Trophoblast cell (in vitro differentiated cells and primary cell): ENCODE measurements at regions not wholly inside any gene's neighbourhood (a gene's known extent, or its start where the extent isn't known, plus 50 kb on each side); places are given as distances from the start of the nearest gene placed in this dataset.

Experiments used
- DNase-seq, 2 donors: peaks; one replicate each; pipeline ENCODE4 v3.0.0-alpha.2; 2016
- H2AFZ ChIP-seq: 2 replicates; pipeline ENCODE4 v1.6.1; 2013; ENCODE audit warnings: low read length, moderate library complexity, mild to moderate bottlenecking; ENCODE audit not compliant: insufficient read depth, poor library complexity
- H2AK5ac ChIP-seq: 2 replicates; pipeline ENCODE4 v1.6.1; 2013; ENCODE audit warnings: mild to moderate bottlenecking, low read length
- H2BK120ac ChIP-seq: 2 replicates; pipeline ENCODE4 v1.6.1; 2013; ENCODE audit warnings: low read length, mild to moderate bottlenecking, moderate library complexity; ENCODE audit not compliant: insufficient read depth, poor library complexity
- H2BK12ac ChIP-seq: 2 replicates; pipeline ENCODE4 v1.6.1; 2013; ENCODE audit warnings: mild to moderate bottlenecking, low read length, moderate library complexity
- H2BK5ac ChIP-seq: 2 replicates; pipeline ENCODE4 v1.6.1; 2013; ENCODE audit warnings: low read length, low read depth, moderate library complexity, mild to moderate bottlenecking; ENCODE audit not compliant: poor library complexity
- H3K14ac ChIP-seq: 2 replicates; pipeline ENCODE4 v1.6.1; 2013; ENCODE audit warnings: mild to moderate bottlenecking, low read length
- H3K18ac ChIP-seq: 2 replicates; pipeline ENCODE4 v1.6.1; 2013; ENCODE audit warnings: mild to moderate bottlenecking, low read length
- H3K23ac ChIP-seq: 2 replicates; pipeline ENCODE4 v1.6.1; 2013; ENCODE audit warnings: low read length
- H3K27ac ChIP-seq: 2 replicates; pipeline ENCODE4 v1.5.1; 2013; ENCODE audit warnings: low read depth, mild to moderate bottlenecking, inconsistent platforms, low read length, moderate library complexity
- H3K27me3 ChIP-seq: 2 replicates; pipeline ENCODE4 v1.6.1; 2013; ENCODE audit warnings: inconsistent platforms, mild to moderate bottlenecking, low read length, moderate library complexity; ENCODE audit not compliant: insufficient read depth
- H3K36me3 ChIP-seq, 2 experiments: 1 replicate in 1 of 2; 2 replicates in 1 of 2; pipeline ENCODE4 v1.6.1; 2013; ENCODE audit warnings: low read length in 2 of 2, mild to moderate bottlenecking in 2 of 2, moderate library complexity in 1 of 2; ENCODE audit not compliant: insufficient read depth in 2 of 2, control insufficient read depth in 1 of 2
- H3K4ac ChIP-seq: 2 replicates; pipeline ENCODE4 v1.6.1; 2013; ENCODE audit warnings: low read depth, mild to moderate bottlenecking, low read length, moderate library complexity
- H3K4me1 ChIP-seq, 2 experiments: 1 replicate in 1 of 2; 2 replicates in 1 of 2; pipeline ENCODE4 v1.6.1; 2013; ENCODE audit warnings: low read length in 2 of 2, mild to moderate bottlenecking in 2 of 2, moderate library complexity in 1 of 2; ENCODE audit not compliant: insufficient read depth in 2 of 2, control insufficient read depth in 1 of 2
- H3K4me2 ChIP-seq: 2 replicates; pipeline ENCODE4 v1.6.1; 2013; ENCODE audit warnings: inconsistent platforms, mild to moderate bottlenecking, low read length, moderate library complexity
- H3K4me3 ChIP-seq: 2 replicates; pipeline ENCODE4 v1.5.1; 2013; ENCODE audit warnings: mild to moderate bottlenecking, low read depth, low read length, inconsistent platforms
- H3K79me1 ChIP-seq: one replicate; pipeline ENCODE4 v1.6.1; 2013; ENCODE audit warnings: low read length
- H3K79me2 ChIP-seq: 2 replicates; pipeline ENCODE4 v1.6.1; 2013; ENCODE audit warnings: low read length, mild to moderate bottlenecking; ENCODE audit not compliant: control insufficient read depth, insufficient read depth, poor library complexity
- H3K9ac ChIP-seq: 2 replicates; pipeline ENCODE4 v1.6.1; 2013; ENCODE audit warnings: mild to moderate bottlenecking, low read length
- H3K9me3 ChIP-seq: 2 replicates; pipeline ENCODE4 v1.6.1; 2013; ENCODE audit warnings: low read depth, mild to moderate bottlenecking, control low read depth, inconsistent platforms, low read length; ENCODE audit not compliant: insufficient read depth
- H4K12ac ChIP-seq: 2 replicates; pipeline ENCODE4 v1.6.1; 2013; ENCODE audit warnings: low read depth, mild to moderate bottlenecking, low read length, moderate library complexity
- H4K8ac ChIP-seq: 2 replicates; pipeline ENCODE4 v1.6.1; 2013; ENCODE audit warnings: low read depth, mild to moderate bottlenecking, low read length, moderate library complexity
- H4K91ac ChIP-seq: one replicate; pipeline ENCODE4 v1.6.1; 2013; ENCODE audit warnings: low read depth, mild to moderate bottlenecking, low read length, moderate library complexity
- WGBS: extraction: QIAGEN DNeasy Blood & Tissue Kit; methylation state at CpG from one replicate; pipeline ENCODE4 v1.1.7; 2013; ENCODE audit warnings: missing lambda C conversion rate; ENCODE audit not compliant: insufficient read length, insufficient coverage; ENCODE audit errors: extremely low coverage; 5-methylcytosine and 5-hydroxymethylcytosine counted together

DNA sequence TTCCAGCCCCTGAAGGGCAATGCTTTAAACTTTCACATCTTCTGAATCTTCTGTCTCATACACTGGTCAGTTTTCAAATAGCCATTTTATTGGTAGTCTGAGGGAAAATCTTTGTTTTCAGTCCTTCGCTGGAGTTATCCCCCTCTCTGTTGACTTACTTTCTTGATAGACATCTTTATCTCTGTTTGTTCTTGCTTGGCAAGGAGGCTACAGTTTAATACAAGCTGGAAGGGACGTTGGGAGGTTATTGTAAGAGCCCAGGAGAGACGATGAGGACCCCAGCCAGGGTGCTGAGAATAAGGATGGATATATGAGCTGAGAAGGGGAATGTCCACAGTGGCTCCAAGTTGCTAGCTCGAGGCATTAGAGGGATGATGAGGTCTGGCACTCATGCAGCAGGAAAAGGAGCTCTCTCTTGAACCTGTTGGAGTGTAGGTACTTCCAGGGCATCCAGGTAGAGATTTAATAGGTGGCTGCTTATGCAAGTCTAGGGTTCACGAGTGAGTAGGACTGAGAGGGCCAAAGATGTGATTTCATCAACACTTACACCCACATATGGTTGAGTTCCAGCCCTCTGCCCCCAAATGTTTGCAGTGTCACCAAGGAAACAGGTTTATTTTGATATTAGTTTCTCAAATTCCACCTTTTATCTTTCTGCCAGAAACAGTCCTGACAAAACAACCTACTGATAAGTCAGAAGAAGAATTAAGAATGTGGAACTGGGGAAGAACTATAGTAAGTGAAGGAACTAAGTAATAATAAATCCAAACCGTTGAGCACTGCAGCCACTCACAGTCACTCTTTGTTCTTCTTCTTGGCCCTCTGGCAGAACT lies 237.3 kb upstream of the PROX1 start:
- Histone ChIP-seq H3K27ac (no peak overlapping the region), H2AFZ (no peak overlapping the region), H3K14ac (no peak overlapping the region), H3K9me3 (peaks cover 6% of the 10 kb centered on the region), H3K4me1 (no peaks in the 10 kb centered on the region), H2AK5ac (no peak overlapping the region), H3K4ac (no peak overlapping the region), H2BK12ac (no peak overlapping the region), H3K4me2 (no peak overlapping the region), H3K27me3 (no peaks in the 10 kb centered on the region), H3K18ac (no peak overlapping the region), H3K9ac (no peak overlapping the region), H4K12ac (no peak overlapping the region), H3K23ac (no peak overlapping the region), H3K36me3 (no peaks in the 10 kb centered on the region), H4K91ac (no peak overlapping the region), H3K79me1 (no peaks in the 10 kb centered on the region), H4K8ac (no peak overlapping the region), H3K79me2 (no peaks in the 10 kb centered on the region), H2BK120ac (no peak overlapping the region), H3K4me3 (no peak overlapping the region), H2BK5ac (no peak overlapping the region)
- WGBS: no CpG with 5 or more reads among the region's 6 CpGs
- DNase-seq: no peak

DNA sequence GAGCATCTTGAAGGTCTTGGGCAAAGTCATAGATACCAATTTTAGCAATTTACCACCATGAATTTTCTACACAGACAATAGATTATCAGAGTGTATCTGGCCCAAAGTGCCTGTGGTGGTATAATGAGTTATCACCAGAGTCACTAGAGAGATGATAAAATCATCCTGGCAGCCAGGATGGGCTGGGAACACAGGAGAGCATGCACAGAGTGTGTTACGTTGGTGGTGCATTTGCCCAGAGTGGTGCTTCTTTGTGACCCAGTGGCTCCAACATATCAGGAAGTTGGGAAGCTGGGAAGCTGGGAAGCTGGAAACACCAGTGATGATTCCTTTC lies 236.7 kb upstream of the PROX1 start:
- Histone ChIP-seq H4K8ac (no peak overlapping the region), H3K14ac (no peak overlapping the region), H3K4me2 (no peak overlapping the region), H3K4ac (no peak overlapping the region), H3K36me3 (no peaks in the 10 kb centered on the region), H3K9me3 (peaks cover 6% of the 10 kb centered on the region), H3K27ac (no peak overlapping the region), H3K4me3 (no peak overlapping the region), H3K27me3 (no peaks in the 10 kb centered on the region), H3K9ac (no peak overlapping the region), H2AK5ac (no peak overlapping the region), H2AFZ (no peak overlapping the region), H3K4me1 (no peaks in the 10 kb centered on the region), H3K23ac (no peak overlapping the region), H3K79me1 (no peaks in the 10 kb centered on the region), H2BK12ac (no peak overlapping the region), H4K12ac (no peak overlapping the region), H2BK5ac (no peak overlapping the region), H2BK120ac (no peak overlapping the region), H3K18ac (no peak overlapping the region), H3K79me2 (no peaks in the 10 kb centered on the region), H4K91ac (no peak overlapping the region)
- no peak for DNase-seq
- WGBS: no CpG with 5 or more reads among the region's 1 CpG

DNA sequence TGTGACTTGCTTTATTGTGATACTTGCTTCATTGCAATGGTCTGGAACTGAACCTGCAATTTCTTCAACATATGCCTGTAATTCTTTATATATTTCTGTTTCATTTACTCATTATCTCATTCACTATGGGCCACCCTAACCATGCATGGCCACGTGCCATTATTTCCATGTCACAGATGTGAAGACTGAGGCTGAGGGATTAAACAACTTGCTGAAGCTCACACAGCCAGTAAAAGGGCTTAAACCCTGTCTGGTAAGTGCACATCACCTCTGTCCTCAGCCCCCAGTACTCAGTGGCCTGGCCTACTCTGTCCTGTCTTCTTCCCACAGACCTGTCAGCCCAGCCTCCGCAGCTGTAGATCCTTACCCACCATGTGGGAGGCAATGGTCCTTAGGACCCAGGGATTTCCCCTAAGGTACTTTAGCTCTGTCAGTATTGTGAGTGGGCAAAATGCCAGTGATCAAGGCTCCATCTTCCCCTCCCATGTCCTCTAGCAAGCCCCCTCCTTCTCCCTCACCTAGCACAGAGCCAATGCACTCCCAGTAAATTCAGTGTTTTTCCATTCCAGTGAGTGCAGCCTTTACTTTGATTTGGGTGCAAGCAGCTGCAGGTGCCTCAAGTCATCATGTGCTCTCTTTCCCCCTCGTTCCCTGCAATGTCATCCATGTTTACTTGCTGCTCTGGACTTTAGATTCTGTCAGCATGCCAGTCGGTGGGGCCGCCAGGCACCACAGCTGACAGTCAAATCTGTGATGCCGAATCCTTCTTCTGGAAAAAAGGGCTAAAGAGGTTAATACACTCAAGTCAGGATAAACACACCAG lies 228.2 kb upstream of the PROX1 start:
- Histone ChIP-seq H3K4me3 (no peak overlapping the region), H3K9me3 (peaks cover 2% of the 10 kb centered on the region), H3K4me2 (no peak overlapping the region), H3K27ac (no peak overlapping the region), H2AFZ (no peak overlapping the region), H3K4ac (no peak overlapping the region), H3K9ac (no peak overlapping the region), H3K36me3 (no peaks in the 10 kb centered on the region), H2BK12ac (no peak overlapping the region), H2AK5ac (no peak overlapping the region), H4K8ac (no peak overlapping the region), H2BK120ac (no peak overlapping the region), H4K12ac (no peak overlapping the region), H3K23ac (no peak overlapping the region), H3K18ac (no peak overlapping the region), H3K4me1 (no peaks in the 10 kb centered on the region), H2BK5ac (no peak overlapping the region), H3K14ac (no peak overlapping the region), H3K79me1 (no peaks in the 10 kb centered on the region), H4K91ac (no peak overlapping the region), H3K79me2 (no peaks in the 10 kb centered on the region), H3K27me3 (no peaks in the 10 kb centered on the region)
- no peak for DNase-seq
- no CpG with 5 or more reads among the region's 6 CpGs for WGBS

DNA sequence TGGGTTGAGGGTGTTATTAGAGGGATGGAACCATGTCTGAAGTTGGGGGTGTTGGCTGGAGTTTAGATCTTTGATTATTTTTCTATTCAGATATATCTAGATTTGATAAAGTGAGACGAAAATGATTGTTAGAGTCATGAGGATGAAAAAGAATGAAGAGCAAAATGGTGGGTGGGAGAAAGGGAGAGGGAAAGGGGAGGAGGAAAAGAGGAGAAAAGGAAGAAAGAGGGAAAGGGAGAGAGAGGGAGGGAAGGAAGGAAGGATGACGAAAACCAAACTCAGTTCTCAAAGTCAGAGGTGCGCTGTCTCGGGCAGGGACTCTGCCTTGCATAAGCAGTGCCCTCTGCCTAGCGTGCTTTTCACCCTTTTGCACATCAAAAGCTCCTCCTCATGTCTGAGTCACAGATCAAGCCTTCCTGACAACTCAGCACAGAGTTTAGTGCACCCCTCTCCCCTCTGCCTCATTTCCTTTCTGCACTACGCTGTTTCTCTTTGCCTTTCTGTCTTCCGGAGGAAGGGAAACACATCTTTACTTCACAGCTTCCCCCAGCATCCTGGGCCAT lies 225.8 kb upstream of the PROX1 start:
- Histone ChIP-seq H3K4me3 (no peak overlapping the region), H3K36me3 (no peaks in the 10 kb centered on the region), H3K23ac (no peak overlapping the region), H2AFZ (no peak overlapping the region), H2AK5ac (no peak overlapping the region), H3K27me3 (no peaks in the 10 kb centered on the region), H3K4ac (no peak overlapping the region), H3K79me1 (no peaks in the 10 kb centered on the region), H3K4me1 (no peaks in the 10 kb centered on the region), H3K18ac (no peak overlapping the region), H3K9me3 (no peaks in the 10 kb centered on the region), H4K12ac (no peak overlapping the region), H3K27ac (no peak overlapping the region), H4K91ac (no peak overlapping the region), H4K8ac (no peak overlapping the region), H2BK120ac (no peak overlapping the region), H3K4me2 (no peak overlapping the region), H3K9ac (no peak overlapping the region), H2BK12ac (no peak overlapping the region), H3K79me2 (no peaks in the 10 kb centered on the region), H3K14ac (no peak overlapping the region), H2BK5ac (no peak overlapping the region)
- no peak for DNase-seq
- WGBS: 100% methylated on average over 1 of the region's 7 CpGs
